ENCODE measurements at regions not wholly inside any gene's neighbourhood (a gene's known extent, or its start where the extent isn't known, plus 50 kb on each side); places are given as distances from the start of the nearest gene placed in this dataset.

- TF ChIP-seq CTCF (IDR thresholded peaks at IDR 0.05; ENCODE audit: low read depth, low read length, poor library complexity, severe bottlenecking) (no peak), EZH2phosphoT487 (IDR thresholded peaks at IDR 0.05; ENCODE audit: borderline replicate concordance, low read length) (no peak)
Measured at GRCh38 chr2:52563151-52563550, 1204.5 kb upstream of the CHAC2 start.

Data from DOHH2 (cell line).